HS-27A (cell line): ENCODE measurements at regions not wholly inside any gene's neighbourhood (a gene's known extent, or its start where the extent isn't known, plus 50 kb on each side); places are given as distances from the start of the nearest gene placed in this dataset.

Experiments used
- DNase-seq: peaks from one replicate; pipeline ENCODE4 v3.0.0-alpha.2; 2012; ENCODE audit warnings: low read depth, missing footprints

GRCh38 chr2:7896940-7897487 is 784.8 kb upstream of the ID2 start:
- no peak for DNase-seq

GRCh38 chr2:7899241-7899640 is 782.6 kb upstream of the ID2 start:
- no peak for DNase-seq

GRCh38 chr2:7899923-7900322 is 781.9 kb upstream of the ID2 start:
- no peak for DNase-seq

GRCh38 chr2:7900593-7900992 is 781.3 kb upstream of the ID2 start:
- DNase-seq: no peak

GRCh38 chr2:7902251-7902765 is 779.5 kb upstream of the ID2 start:
- DNase-seq: no peak

GRCh38 chr2:7904319-7904718 is 777.5 kb upstream of the ID2 start:
- DNase-seq: no peak

- DNase-seq: no peak
Observed at GRCh38 chr2:7905756-7906155, 776.1 kb upstream of the ID2 start.

- DNase-seq: no peak
Observed at GRCh38 chr2:7906431-7906830, 775.4 kb upstream of the ID2 start.

GRCh38 chr2:7907041-7907440 is 774.8 kb upstream of the ID2 start:
- DNase-seq: no peak

GRCh38 chr2:7910752-7911151 is 771.1 kb upstream of the ID2 start:
- no peak for DNase-seq

GRCh38 chr2:7911196-7911595 is 770.7 kb upstream of the ID2 start:
- no peak for DNase-seq

GRCh38 chr2:7913974-7914373 is 767.9 kb upstream of the ID2 start:
- no peak for DNase-seq

GRCh38 chr2:7915302-7916091 is 766.4 kb upstream of the ID2 start:
- DNase-seq: no peak

- DNase-seq: no peak
Observed at GRCh38 chr2:7916670-7917069, 765.2 kb upstream of the ID2 start.

- DNase-seq: no peak
Observed at GRCh38 chr2:7919510-7919909, 762.3 kb upstream of the ID2 start.

GRCh38 chr2:7924023-7924762 is 757.7 kb upstream of the ID2 start:
- DNase-seq: no peak

GRCh38 chr2:7925506-7925905 is 756.4 kb upstream of the ID2 start:
- DNase-seq: no peak

GRCh38 chr2:7927691-7928090 is 754.2 kb upstream of the ID2 start:
- DNase-seq: no peak

- DNase-seq: no peak
Observed at GRCh38 chr2:7929281-7929680, 752.6 kb upstream of the ID2 start.

GRCh38 chr2:7930800-7931635 is 750.8 kb upstream of the ID2 start:
- no peak for DNase-seq

GRCh38 chr2:7931808-7932207 is 750.0 kb upstream of the ID2 start:
- no peak for DNase-seq

- no peak for DNase-seq
Observed at GRCh38 chr2:7933672-7934071, 748.2 kb upstream of the ID2 start.
